ENCODE measurements at regions not wholly inside any gene's neighbourhood (a gene's known extent, or its start where the extent isn't known, plus 50 kb on each side); places are given as distances from the start of the nearest gene placed in this dataset.

DNA sequence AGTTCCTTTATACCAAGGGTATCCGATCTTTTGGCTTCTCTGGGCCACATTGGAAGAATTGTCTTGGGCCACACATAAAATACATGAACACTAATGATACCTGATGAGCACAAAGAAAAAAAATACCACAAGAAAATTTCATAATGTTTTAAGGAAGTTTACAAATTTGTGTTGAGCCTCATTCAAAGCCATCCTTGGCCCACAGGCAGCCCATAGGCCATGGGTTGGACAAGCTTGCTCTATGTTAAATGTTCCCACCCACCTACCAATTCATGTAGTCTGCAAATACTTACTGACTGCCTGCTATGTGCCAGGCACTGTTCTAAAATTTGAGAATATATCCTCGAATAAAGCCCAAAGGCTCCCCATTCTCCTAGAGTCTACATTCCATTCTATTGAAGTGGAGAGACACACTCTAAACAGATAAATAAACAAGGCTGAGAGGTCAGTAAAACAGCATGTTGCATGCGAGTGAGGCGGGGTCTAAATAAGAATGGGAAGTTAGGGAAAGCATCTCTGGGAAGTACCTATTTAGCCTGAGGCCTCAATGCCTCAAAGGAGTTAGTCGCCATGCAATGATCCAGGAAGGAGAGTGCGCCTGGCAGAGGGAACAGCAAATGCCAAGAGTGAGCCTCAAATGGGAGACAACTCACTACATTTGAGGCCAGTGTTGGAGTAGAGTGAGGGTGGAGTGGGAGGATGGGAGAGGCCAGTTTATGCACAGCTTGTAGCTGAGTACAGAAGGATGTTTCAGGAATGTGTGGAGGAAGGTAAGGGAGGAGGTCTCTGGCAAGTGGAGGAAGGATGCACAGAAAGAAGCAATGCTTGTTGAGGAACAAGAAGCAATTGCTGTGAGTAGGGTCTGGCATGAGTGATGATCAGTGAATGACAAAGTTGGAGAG, 52.5 kb upstream of the CLDN10 start:
- no peak for TF ChIP-seq POLR2A (IDR thresholded peaks at IDR 0.05; ENCODE audit: low read length)
- TF ChIP-seq GATA1 (IDR thresholded peaks at IDR 0.05; ENCODE audit: low read depth, low read length): no peak
